Tibial nerve (tissue), 4 donors: ENCODE measurements at regions not wholly inside any gene's neighbourhood (a gene's known extent, or its start where the extent isn't known, plus 50 kb on each side); places are given as distances from the start of the nearest gene placed in this dataset.
"Not testable (repeated sequence)": the region's sequence is repeated elsewhere in the genome, so short reads cannot be mapped to it uniquely, and the experiment has no call there.

Experiments used
- DNase-seq, 2 donors: peaks; one replicate each; pipeline ENCODE4 v3.0.0-alpha.2; 2019; ENCODE audit warnings: low spot score in 2 of 2
- H3K27ac ChIP-seq, 4 donors: fragments of 200-600 bp; sonication (generic) in 3 of 4; one replicate each; pipeline ENCODE4 v1.5.1; 2017 to 2019; ENCODE audit warnings: mild to moderate bottlenecking in 1 of 4
- H3K27me3 ChIP-seq, 2 donors: fragments of 200-600 bp; sonication (generic) in 1 of 2; one replicate each; pipeline versions ENCODE4 v1.5.1 to v1.6.0; 2017 to 2019
- H3K36me3 ChIP-seq, 3 donors: fragments of 200-600 bp; sonication (generic); one replicate each; pipeline ENCODE4 v1.5.1; 2018 to 2019
- H3K4me1 ChIP-seq, 4 donors: fragments of 200-600 bp; sonication (generic) in 3 of 4; one replicate each; pipeline ENCODE4 v1.5.1; 2017 to 2019
- H3K4me3 ChIP-seq, 4 donors: fragments of 200-600 bp; sonication (generic) in 3 of 4; one replicate each; pipeline ENCODE4 v1.5.1; 2017 to 2019; ENCODE audit warnings: mild to moderate bottlenecking in 1 of 4, moderate library complexity in 1 of 4
- H3K9me3 ChIP-seq, 4 donors: fragments of 200-600 bp; sonication (generic) in 3 of 4; one replicate each; pipeline ENCODE4 v1.5.1; 2017 to 2019
- CTCF ChIP-seq, 5 experiments: fragments of 200-600 bp in 3 of 5; fragments of 450-650 bp in 2 of 5; sonication (generic) in 3 of 5; IDR thresholded peaks; one replicate each; pipeline ENCODE4 v1.5.1; 2016 to 2019; ENCODE audit warnings: antibody characterized with exemption in 5 of 5, mild to moderate bottlenecking in 3 of 5, moderate library complexity in 2 of 5
- EP300 ChIP-seq, 2 donors: sonication (generic); formaldehyde crosslinking; IDR thresholded peaks; one replicate each; pipeline ENCODE4 v1.6.1; 2017; ENCODE audit warnings: antibody characterized with exemption in 2 of 2, mild to moderate bottlenecking in 1 of 2
- POLR2A ChIP-seq, 2 donors: fragments of 450-650 bp; IDR thresholded peaks; one replicate each; pipeline ENCODE4 v1.6.1; 2017; ENCODE audit warnings: antibody characterized with exemption in 2 of 2, mild to moderate bottlenecking in 2 of 2, moderate library complexity in 2 of 2
- WGBS, 2 donors: methylation state at CpG; one replicate each; pipeline ENCODE4 v1.1.5; 2018; 5-methylcytosine and 5-hydroxymethylcytosine counted together

DNA sequence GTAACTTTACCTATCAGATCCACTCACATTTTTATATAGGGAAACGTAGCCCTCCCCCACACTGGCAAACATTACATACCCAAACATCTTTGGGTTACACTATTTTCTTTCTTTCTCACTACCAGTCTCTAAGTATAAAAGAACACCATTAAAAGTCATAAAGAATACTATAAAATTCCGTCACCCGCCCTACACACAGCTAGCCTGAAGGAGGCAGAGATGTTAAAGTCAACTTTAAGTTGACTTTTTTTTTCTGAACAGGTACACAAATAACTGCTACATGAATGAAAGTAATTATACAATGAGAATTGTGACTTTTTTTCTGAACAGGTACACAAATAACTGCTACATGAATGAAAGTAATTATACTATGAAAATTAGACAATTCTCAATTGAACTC, 628.3 kb downstream of the NUP35 start:
- TF ChIP-seq EP300 (IDR thresholded peaks at IDR 0.05) (no peak), CTCF (IDR thresholded peaks at IDR 0.05) (no peak), POLR2A (IDR thresholded peaks at IDR 0.05) (no peak)
- no peak for DNase-seq
- 83 to 88% methylated on average over 3 of the region's 3 CpGs for WGBS, 2 donors
- Histone ChIP-seq H3K36me3 (no peaks in the 10 kb centered on the region), H3K9me3 (no peaks in the 10 kb centered on the region), H3K27ac (no peak overlapping the region), H3K4me1 (no peaks in the 10 kb centered on the region), H3K27me3 (no peaks in the 10 kb centered on the region), H3K4me3 (no peak overlapping the region)

DNA sequence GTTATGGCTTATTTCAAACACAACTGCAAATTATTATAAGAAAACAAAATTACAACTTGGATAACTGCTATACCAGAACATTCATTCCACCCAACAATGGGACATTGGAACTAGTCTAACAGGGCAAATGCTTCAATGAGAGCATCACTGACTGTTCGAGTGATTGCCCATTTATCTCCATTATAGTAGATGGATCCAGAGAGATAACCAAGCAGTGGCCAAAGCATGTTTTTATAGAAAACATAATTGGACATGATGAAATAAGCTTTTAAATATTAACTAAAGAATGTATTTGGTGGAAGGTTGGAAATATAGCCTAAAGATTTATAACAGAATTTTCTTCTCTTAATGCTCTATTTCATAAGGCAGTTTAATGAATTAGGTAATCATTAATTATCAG, 634.8 kb downstream of the NUP35 start:
- 79 to 85% methylated on average over 1 of the region's 1 CpG for WGBS, 2 donors
- H3K27me3 ChIP-seq = no peaks in the 10 kb centered on the region
- TF ChIP-seq CTCF (IDR thresholded peaks at IDR 0.05) (no peak), POLR2A (IDR thresholded peaks at IDR 0.05) (no peak)

DNA sequence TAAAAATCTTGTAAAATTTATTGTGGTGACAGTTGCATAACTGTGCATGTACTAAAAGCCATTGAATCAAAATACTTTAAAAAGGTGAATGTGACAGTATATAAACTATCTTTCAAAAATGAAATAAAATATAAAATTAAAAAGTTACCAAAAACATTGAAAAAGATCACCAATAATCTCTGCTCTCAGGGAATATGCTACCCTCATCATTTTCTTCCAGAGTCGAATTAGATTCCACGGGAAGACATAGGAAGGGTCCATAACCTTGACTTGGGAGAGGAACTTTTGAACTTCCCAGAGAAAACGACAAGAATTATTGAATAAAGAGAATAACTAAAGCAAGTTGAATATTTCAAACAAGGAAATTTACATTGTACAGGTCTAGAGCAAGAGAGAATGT, 649.5 kb downstream of the NUP35 start:
- no peaks in the 10 kb centered on the region for H3K36me3 ChIP-seq
- DNase-seq = no peak
- no peaks in the 10 kb centered on the region for H3K4me1 ChIP-seq
- no peak overlapping the region for H3K4me3 ChIP-seq
- TF ChIP-seq POLR2A (IDR thresholded peaks at IDR 0.05) (no peak), EP300 (IDR thresholded peaks at IDR 0.05) (no peak), CTCF (IDR thresholded peaks at IDR 0.05) (no peak)
- WGBS, 2 donors = 77 to 87% methylated on average over 3 of the region's 3 CpGs
- H3K27me3 ChIP-seq = no peaks in the 10 kb centered on the region
- H3K27ac ChIP-seq = no peak overlapping the region
- peaks cover 0 to 3% (median 0%) of the 10 kb centered on the region in 4 donors for H3K9me3 ChIP-seq

More for the DNA sequence above, 634.8 kb downstream of the NUP35 start:
- Histone ChIP-seq H3K4me1 (no peaks in the 10 kb centered on the region), H3K27ac (no peak overlapping the region), H3K9me3 (no peaks in the 10 kb centered on the region), H3K4me3 (no peak overlapping the region), H3K36me3 (no peaks in the 10 kb centered on the region)
- no peak for DNase-seq

DNA sequence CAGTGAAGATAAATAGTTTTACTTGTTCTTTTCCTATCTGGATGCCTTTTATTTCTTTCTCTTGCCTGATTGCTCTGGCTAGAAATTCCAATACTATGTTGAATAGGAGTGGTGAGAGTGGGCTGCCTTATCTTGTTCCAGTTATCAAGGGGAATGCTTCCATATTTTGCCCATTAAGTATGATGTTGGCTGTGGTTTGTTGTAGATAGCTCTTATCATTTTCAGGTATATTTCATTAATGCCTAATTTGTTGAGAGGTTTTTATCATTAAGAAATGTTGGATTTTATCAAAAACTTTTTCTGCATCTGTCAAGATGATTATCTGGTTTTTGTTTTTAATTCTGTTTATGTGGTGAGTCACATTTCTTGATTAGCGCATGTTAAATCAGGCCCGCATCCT, 655.8 kb downstream of the NUP35 start:
- no peaks in the 10 kb centered on the region for H3K27me3 ChIP-seq
- H3K9me3 ChIP-seq = peaks cover 0 to 2% (median 0%) of the 10 kb centered on the region in 4 donors
- TF ChIP-seq POLR2A (IDR thresholded peaks at IDR 0.05) = no peak
- no peak for TF ChIP-seq EP300 (IDR thresholded peaks at IDR 0.05)
- no peak for TF ChIP-seq CTCF (IDR thresholded peaks at IDR 0.05)
- H3K36me3 ChIP-seq = no peaks in the 10 kb centered on the region
- H3K4me1 ChIP-seq = no peaks in the 10 kb centered on the region
- no peak overlapping the region for H3K27ac ChIP-seq
- no peak overlapping the region for H3K4me3 ChIP-seq
- no peak for DNase-seq
- 47 to 78% methylated on average over 2 of the region's 2 CpGs for WGBS, 2 donors

GRCh38 chr2:183782436-183782835, 658.2 kb downstream of the NUP35 start:
- DNase-seq = no peak
- Histone ChIP-seq H3K9me3 (no peaks in the 10 kb centered on the region), H3K27ac (no peak overlapping the region), H3K4me3 (no peak overlapping the region), H3K36me3 (no peaks in the 10 kb centered on the region), H3K4me1 (no peaks in the 10 kb centered on the region), H3K27me3 (no peaks in the 10 kb centered on the region)
- WGBS, 2 donors = 57 to 71% methylated on average over 1 of the region's 1 CpG
- TF ChIP-seq EP300 (IDR thresholded peaks at IDR 0.05) (no peak), POLR2A (IDR thresholded peaks at IDR 0.05) (no peak), CTCF (IDR thresholded peaks at IDR 0.05) (no peak)

DNA sequence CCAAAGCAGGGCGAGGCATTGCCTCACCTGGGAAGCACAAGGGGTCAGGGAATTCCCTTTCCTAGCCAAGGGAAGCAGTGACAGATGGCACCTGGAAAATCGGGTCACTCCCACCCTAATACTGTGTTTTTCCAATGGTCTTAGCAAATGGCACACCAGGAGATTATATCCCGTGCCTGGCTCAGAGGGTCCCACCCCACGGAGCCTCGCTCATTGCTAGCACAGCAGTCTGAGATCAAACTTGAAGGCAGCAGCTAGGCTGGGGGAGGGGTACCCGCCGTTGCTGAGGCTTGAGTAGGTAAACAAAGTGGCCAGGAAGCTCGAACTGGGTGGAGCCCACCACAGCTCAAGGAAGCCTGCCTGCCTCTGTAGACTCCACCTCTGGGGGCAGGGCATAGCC, 664.6 kb downstream of the NUP35 start:
- H3K36me3 ChIP-seq, H3K4me1 ChIP-seq, DNase-seq, H3K27me3 ChIP-seq, H3K27ac ChIP-seq, H3K4me3 ChIP-seq: not testable (repeated sequence)
- peaks cover 0 to 27% (median 0%) of the 10 kb centered on the region in 4 donors for H3K9me3 ChIP-seq
- 76 to 80% methylated on average over 7 to 8 of the region's 8 CpGs for WGBS, 2 donors

DNA sequence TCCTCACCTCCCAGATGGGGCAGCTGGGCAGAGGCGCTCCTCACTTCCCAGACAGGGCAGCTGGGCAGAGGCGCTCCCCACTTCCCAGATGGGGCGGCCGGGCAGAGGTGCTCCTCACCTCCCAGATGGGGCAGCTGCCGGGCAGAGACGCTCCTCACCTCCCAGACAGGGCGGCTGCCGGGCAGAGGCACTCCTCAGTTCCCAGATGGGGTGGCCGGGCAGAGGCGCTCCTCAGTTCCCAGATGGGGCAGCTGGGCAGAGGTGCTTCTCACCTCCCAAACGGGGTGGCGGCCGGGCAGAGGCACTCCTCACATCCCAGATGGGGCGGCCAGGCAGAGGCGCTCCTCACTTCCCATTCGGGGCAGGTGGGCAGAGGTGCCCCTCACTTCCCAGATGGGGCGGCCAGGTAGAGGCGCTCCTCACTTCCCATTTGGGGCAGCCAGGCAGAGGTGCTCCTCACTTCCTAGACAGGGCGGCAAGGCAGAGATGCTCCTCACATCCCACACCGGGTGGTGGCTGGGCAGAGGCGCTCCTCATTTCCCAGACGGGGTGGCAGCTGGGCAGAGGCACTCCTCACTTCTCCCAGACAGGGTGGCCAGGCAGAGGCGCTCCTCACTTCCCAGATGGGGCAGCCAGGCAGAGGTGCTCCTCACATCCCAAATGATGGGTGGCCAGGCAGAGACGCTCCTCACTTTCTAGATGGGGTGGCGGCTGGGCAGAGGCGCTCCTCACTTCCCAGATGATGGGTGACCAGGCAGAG, 668.1 kb downstream of the NUP35 start:
- not testable (repeated sequence) for H3K27ac ChIP-seq, H3K4me1 ChIP-seq, H3K27me3 ChIP-seq, DNase-seq, H3K36me3 ChIP-seq, H3K4me3 ChIP-seq
- H3K9me3 ChIP-seq = peaks cover 0 to 27% (median 0%) of the 10 kb centered on the region in 4 donors
- 96 to 97% methylated on average over 11 to 25 of the region's 26 CpGs for WGBS, 2 donors
